ENCODE measurements at regions not wholly inside any gene's neighbourhood (a gene's known extent, or its start where the extent isn't known, plus 50 kb on each side); places are given as distances from the start of the nearest gene placed in this dataset.

DNA sequence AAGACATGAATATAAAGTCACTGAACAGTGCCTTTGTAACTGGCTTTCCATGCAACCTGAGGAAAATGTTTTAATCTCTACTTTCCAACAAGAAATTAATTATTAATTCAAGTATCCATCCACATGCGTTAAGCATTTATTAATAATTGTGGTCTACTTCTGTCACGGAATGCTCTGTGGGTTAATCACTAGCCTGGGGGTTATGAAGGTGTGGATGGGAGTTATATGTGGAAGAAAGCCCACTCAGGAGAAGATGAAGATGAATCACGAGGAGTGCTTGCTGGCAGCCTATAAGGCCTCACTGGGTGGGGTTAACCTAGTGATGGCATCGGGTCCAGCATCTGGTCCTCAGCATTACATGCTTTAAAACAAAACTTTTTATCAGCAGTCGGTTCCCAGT, 99.5 kb upstream of the AVPR1A start:
- TF ChIP-seq, protein P1, sequence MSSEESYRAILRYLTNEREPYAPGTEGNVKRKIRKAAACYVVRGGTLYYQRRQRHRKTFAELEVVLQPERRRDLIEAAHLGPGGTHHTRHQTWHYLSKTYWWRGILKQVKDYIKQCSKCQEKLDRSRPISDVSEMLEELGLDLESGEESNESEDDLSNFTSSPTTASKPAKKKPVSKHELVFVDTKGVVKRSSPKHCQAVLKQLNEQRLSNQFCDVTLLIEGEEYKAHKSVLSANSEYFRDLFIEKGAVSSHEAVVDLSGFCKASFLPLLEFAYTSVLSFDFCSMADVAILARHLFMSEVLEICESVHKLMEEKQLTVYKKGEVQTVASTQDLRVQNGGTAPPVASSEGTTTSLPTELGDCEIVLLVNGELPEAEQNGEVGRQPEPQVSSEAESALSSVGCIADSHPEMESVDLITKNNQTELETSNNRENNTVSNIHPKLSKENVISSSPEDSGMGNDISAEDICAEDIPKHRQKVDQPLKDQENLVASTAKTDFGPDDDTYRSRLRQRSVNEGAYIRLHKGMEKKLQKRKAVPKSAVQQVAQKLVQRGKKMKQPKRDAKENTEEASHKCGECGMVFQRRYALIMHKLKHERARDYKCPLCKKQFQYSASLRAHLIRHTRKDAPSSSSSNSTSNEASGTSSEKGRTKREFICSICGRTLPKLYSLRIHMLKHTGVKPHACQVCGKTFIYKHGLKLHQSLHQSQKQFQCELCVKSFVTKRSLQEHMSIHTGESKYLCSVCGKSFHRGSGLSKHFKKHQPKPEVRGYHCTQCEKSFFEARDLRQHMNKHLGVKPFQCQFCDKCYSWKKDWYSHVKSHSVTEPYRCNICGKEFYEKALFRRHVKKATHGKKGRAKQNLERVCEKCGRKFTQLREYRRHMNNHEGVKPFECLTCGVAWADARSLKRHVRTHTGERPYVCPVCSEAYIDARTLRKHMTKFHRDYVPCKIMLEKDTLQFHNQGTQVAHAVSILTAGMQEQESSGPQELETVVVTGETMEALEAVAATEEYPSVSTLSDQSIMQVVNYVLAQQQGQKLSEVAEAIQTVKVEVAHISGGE (CRISPR knock-in tag; IDR thresholded peaks at IDR 0.05), result no peak
- no peak for TF ChIP-seq ZNF274 (IDR thresholded peaks at IDR 0.05; ENCODE audit: insufficient read depth, insufficient read length)
- TF ChIP-seq, protein P2, sequence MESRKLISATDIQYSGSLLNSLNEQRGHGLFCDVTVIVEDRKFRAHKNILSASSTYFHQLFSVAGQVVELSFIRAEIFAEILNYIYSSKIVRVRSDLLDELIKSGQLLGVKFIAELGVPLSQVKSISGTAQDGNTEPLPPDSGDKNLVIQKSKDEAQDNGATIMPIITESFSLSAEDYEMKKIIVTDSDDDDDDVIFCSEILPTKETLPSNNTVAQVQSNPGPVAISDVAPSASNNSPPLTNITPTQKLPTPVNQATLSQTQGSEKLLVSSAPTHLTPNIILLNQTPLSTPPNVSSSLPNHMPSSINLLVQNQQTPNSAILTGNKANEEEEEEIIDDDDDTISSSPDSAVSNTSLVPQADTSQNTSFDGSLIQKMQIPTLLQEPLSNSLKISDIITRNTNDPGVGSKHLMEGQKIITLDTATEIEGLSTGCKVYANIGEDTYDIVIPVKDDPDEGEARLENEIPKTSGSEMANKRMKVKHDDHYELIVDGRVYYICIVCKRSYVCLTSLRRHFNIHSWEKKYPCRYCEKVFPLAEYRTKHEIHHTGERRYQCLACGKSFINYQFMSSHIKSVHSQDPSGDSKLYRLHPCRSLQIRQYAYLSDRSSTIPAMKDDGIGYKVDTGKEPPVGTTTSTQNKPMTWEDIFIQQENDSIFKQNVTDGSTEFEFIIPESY (IDR thresholded peaks at IDR 0.05), result no peak
- TF ChIP-seq ASH2L (IDR thresholded peaks at IDR 0.05; ENCODE audit: borderline replicate concordance, low read depth), result no peak
- no peak for TF ChIP-seq HDAC2 (IDR thresholded peaks at IDR 0.05)
- TF ChIP-seq, protein P3, sequence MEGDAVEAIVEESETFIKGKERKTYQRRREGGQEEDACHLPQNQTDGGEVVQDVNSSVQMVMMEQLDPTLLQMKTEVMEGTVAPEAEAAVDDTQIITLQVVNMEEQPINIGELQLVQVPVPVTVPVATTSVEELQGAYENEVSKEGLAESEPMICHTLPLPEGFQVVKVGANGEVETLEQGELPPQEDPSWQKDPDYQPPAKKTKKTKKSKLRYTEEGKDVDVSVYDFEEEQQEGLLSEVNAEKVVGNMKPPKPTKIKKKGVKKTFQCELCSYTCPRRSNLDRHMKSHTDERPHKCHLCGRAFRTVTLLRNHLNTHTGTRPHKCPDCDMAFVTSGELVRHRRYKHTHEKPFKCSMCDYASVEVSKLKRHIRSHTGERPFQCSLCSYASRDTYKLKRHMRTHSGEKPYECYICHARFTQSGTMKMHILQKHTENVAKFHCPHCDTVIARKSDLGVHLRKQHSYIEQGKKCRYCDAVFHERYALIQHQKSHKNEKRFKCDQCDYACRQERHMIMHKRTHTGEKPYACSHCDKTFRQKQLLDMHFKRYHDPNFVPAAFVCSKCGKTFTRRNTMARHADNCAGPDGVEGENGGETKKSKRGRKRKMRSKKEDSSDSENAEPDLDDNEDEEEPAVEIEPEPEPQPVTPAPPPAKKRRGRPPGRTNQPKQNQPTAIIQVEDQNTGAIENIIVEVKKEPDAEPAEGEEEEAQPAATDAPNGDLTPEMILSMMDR (IDR thresholded peaks at IDR 0.05 in 2 of 3, conservative IDR thresholded peaks at IDR 0.05 in 1 of 3; ENCODE audit: control insufficient read depth in 2 of 3, extremely low read depth in 1 of 3, insufficient read depth in 1 of 3, low read depth in 3 of 3, low read length in 3 of 3), result no peak
- TF ChIP-seq, protein P4, sequence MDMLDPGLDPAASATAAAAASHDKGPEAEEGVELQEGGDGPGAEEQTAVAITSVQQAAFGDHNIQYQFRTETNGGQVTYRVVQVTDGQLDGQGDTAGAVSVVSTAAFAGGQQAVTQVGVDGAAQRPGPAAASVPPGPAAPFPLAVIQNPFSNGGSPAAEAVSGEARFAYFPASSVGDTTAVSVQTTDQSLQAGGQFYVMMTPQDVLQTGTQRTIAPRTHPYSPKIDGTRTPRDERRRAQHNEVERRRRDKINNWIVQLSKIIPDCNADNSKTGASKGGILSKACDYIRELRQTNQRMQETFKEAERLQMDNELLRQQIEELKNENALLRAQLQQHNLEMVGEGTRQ (IDR thresholded peaks at IDR 0.05; ENCODE audit: borderline replicate concordance, low read depth, low read length), result no peak

All from GM12878 (cell line).